WTC11 (cell line): ENCODE measurements at regions not wholly inside any gene's neighbourhood (a gene's known extent, or its start where the extent isn't known, plus 50 kb on each side); places are given as distances from the start of the nearest gene placed in this dataset.

ENCODE experiments used
- ATAC-seq: fragments of 200-7000 bp; cut with Tn5 transposase; 2 replicates; pipeline ENCODE4 v1.10.0; 2021; ENCODE audit warnings: mild to moderate bottlenecking, moderate library complexity
- CTCF ChIA-PET: fragments of 300-600 bp; sonication (Branson Sonifier 250); formaldehyde crosslinking; loops from one replicate; lab custom pipeline; 2021; ENCODE audit warnings: antibody characterized with exemption; lab: Charles Lee
- POLR2A ChIA-PET: fragments of 350-600 bp; sonication (Branson Sonifier 250); formaldehyde crosslinking; loops from one replicate; lab custom pipeline; 2021; ENCODE audit warnings: antibody characterized with exemption; lab: Charles Lee
- DNase-seq: peaks from one replicate; pipeline ENCODE4 v3.0.0; 2021; ENCODE audit warnings: low spot score
- H3K27ac Mint-ChIP-seq: 2 replicates; pipeline ENCODE4 v1.8.0; 2021; ENCODE audit warnings: mixed read lengths
- H3K27me3 Mint-ChIP-seq: 2 replicates; pipeline ENCODE4 v1.8.0; 2021; ENCODE audit warnings: low read depth, mild to moderate bottlenecking, moderate library complexity, mixed read lengths
- H3K36me3 Mint-ChIP-seq: 2 replicates; pipeline ENCODE4 v1.8.0; 2021; ENCODE audit warnings: mixed read lengths
- H3K4me1 Mint-ChIP-seq: 2 replicates; pipeline ENCODE4 v1.8.0; 2022; ENCODE audit warnings: mixed read lengths
- H3K4me3 Mint-ChIP-seq: 2 replicates; pipeline ENCODE4 v1.8.0; 2021; ENCODE audit warnings: mild to moderate bottlenecking, moderate library complexity, mixed read lengths
- H3K9me3 Mint-ChIP-seq: 2 replicates; pipeline ENCODE4 v1.8.0; 2021; ENCODE audit warnings: mixed read lengths
- FOXJ3 ChIP-seq: sonication (generic); formaldehyde crosslinking; IDR thresholded peaks from 2 replicates; pipeline ENCODE4 v1.9.0; 2021; ENCODE audit warnings: missing genetic modification reagents, mild to moderate bottlenecking, borderline replicate concordance
- FOXP1 ChIP-seq: sonication (generic); formaldehyde crosslinking; IDR thresholded peaks from 2 replicates; pipeline ENCODE4 v1.8.0; 2022; ENCODE audit warnings: missing genetic modification reagents, mild to moderate bottlenecking, moderate library complexity, borderline replicate concordance
- NR1H2 ChIP-seq: sonication (generic); formaldehyde crosslinking; IDR thresholded peaks from 2 replicates; pipeline ENCODE4 v1.9.0; 2021; ENCODE audit warnings: mild to moderate bottlenecking, moderate library complexity, missing genetic modification reagents
- NR3C1 ChIP-seq: sonication (generic); formaldehyde crosslinking; conservative IDR thresholded peaks from 2 replicates; pipeline ENCODE4 v1.8.1; 2023; ENCODE audit warnings: low read depth, mild to moderate bottlenecking, missing genetic modification reagents
- RORB ChIP-seq: fragments of 250-450 bp; sonication (Bioruptor Pico); IDR thresholded peaks from 2 replicates; pipeline ENCODE4 v1.9.0; 2021; ENCODE audit warnings: mild to moderate bottlenecking
- TCF7 ChIP-seq: sonication (generic); formaldehyde crosslinking; IDR thresholded peaks from 2 replicates; pipeline ENCODE4 v1.8.0; 2022; ENCODE audit warnings: mild to moderate bottlenecking, low read depth, missing genetic modification reagents, moderate library complexity
- ZBTB21 ChIP-seq: sonication (generic); formaldehyde crosslinking; IDR thresholded peaks from 2 replicates; pipeline ENCODE4 v1.8.1; 2023; ENCODE audit warnings: mild to moderate bottlenecking, missing genetic modification reagents, borderline replicate concordance
- ZNF263 ChIP-seq: sonication (generic); formaldehyde crosslinking; IDR thresholded peaks from 2 replicates; pipeline ENCODE4 v1.8.1; 2022; ENCODE audit warnings: low read depth, mild to moderate bottlenecking, moderate library complexity, missing genetic modification reagents
- ZNF416 ChIP-seq: fragments of 250-450 bp; sonication (Bioruptor Pico); IDR thresholded peaks from 2 replicates; pipeline ENCODE4 v1.9.0; 2021; ENCODE audit warnings: mild to moderate bottlenecking, inconsistent platforms
- ZNF671 ChIP-seq: fragments of 250-450 bp; sonication (Bioruptor Pico); IDR thresholded peaks from 2 replicates; pipeline ENCODE4 v1.8.0; 2021; ENCODE audit warnings: mild to moderate bottlenecking
- TF ChIP-seq, protein P1 (sequence below): sonication (generic); formaldehyde crosslinking; IDR thresholded peaks from 2 replicates; pipeline ENCODE4 v1.8.1; 2022; ENCODE audit warnings: mild to moderate bottlenecking, missing genetic modification reagents, moderate library complexity, borderline replicate concordance
- TF ChIP-seq, protein P2 (sequence below): sonication (generic); formaldehyde crosslinking; conservative IDR thresholded peaks from 2 replicates; pipeline ENCODE4 v1.8.1; 2022; ENCODE audit warnings: mild to moderate bottlenecking, missing genetic modification reagents
- TF ChIP-seq, protein P3 (sequence below): sonication (generic); formaldehyde crosslinking; IDR thresholded peaks from 2 replicates; pipeline ENCODE4 v1.8.1; 2023; ENCODE audit warnings: mild to moderate bottlenecking, missing genetic modification reagents
- TF ChIP-seq, protein P4 (sequence below): fragments of 250-450 bp; sonication (Bioruptor Pico); IDR thresholded peaks from 2 replicates; pipeline ENCODE4 v1.9.0; 2021; ENCODE audit warnings: mild to moderate bottlenecking, borderline replicate concordance
- TF ChIP-seq, protein P5 (sequence below): sonication (generic); formaldehyde crosslinking; IDR thresholded peaks from 2 replicates; pipeline ENCODE4 v1.8.1; 2022; ENCODE audit warnings: mild to moderate bottlenecking, moderate library complexity, missing genetic modification reagents

DNA sequence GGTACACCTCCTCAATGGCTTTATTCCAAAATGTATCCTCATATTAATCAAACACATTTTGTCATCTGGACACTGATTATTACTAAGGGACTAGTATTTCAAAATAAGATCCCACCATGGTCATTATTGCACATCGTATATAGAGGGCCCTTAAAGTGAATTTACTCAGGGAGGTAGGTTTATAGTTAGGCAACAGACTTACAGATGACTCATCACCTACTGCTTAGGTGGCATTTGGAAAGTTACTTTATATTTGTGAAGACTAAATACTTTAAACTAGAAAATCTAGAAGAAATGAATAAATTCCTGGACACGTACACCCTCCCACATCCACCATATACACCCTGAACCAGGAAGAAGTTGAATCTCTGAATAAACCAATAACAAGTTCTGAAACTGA is 353.0 kb downstream of the KCTD12 start:
- Mint-ChIP-seq H3K9me3 (peaks cover 5% of the 10 kb centered on the region), H3K27ac (no peak overlapping the region), H3K27me3 (no peaks in the 10 kb centered on the region; the same call in 1 of the 2 replicates), H3K36me3 (no peaks in the 10 kb centered on the region), H3K4me3 (no peak overlapping the region), H3K4me1 (peaks cover 13% of the 10 kb centered on the region; the same call in 1 of the 2 replicates)
- POLR2A ChIA-PET: no interaction called here
- TF ChIP-seq NR3C1 (CRISPR knock-in tag) (no peak), ZBTB21 (CRISPR knock-in tag) (no peak), ZNF416 (CRISPR knock-in tag) (no peak)
- TF ChIP-seq, protein P1, sequence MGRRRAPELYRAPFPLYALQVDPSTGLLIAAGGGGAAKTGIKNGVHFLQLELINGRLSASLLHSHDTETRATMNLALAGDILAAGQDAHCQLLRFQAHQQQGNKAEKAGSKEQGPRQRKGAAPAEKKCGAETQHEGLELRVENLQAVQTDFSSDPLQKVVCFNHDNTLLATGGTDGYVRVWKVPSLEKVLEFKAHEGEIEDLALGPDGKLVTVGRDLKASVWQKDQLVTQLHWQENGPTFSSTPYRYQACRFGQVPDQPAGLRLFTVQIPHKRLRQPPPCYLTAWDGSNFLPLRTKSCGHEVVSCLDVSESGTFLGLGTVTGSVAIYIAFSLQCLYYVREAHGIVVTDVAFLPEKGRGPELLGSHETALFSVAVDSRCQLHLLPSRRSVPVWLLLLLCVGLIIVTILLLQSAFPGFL (CRISPR knock-in tag): no peak
- TF ChIP-seq, protein P2, sequence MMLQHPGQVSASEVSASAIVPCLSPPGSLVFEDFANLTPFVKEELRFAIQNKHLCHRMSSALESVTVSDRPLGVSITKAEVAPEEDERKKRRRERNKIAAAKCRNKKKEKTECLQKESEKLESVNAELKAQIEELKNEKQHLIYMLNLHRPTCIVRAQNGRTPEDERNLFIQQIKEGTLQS (CRISPR knock-in tag): no peak
- CTCF ChIA-PET: no interaction called here
- ATAC-seq: no peak
- DNase-seq: no peak

DNA sequence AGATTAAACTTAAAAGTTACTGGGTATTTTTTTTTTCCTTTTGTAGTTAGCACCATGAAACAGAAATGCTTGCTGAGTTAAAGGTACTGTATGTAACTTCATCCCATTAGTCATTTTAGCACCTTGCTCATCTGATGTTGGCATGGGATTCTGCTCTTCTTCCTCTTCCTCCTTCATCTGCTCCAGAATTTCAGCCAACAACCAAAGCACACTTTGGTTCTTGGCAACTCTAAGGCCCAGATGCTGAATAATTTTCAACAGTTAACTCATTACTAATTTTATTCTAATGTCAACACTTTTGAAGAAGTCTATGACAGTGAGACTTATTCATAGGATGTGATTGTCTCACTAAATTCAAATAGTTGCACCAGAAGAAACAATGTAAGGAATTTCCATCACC is 359.2 kb downstream of the KCTD12 start:
- ChIA-PET POLR2A (no interaction called here), CTCF (no interaction called here)
- Mint-ChIP-seq H3K27ac (no peak overlapping the region), H3K4me3 (no peak overlapping the region), H3K4me1 (peaks cover 36% of the 10 kb centered on the region), H3K9me3 (peaks cover 5% of the 10 kb centered on the region; the same call in 1 of the 2 replicates), H3K36me3 (peaks cover 2% of the 10 kb centered on the region; the same call in 1 of the 2 replicates), H3K27me3 (no peaks in the 10 kb centered on the region)
- no peak for ATAC-seq
- no peak for TF ChIP-seq FOXJ3 (CRISPR knock-in tag)
- TF ChIP-seq NR1H2 (CRISPR knock-in tag): no peak
- TF ChIP-seq, protein P3, sequence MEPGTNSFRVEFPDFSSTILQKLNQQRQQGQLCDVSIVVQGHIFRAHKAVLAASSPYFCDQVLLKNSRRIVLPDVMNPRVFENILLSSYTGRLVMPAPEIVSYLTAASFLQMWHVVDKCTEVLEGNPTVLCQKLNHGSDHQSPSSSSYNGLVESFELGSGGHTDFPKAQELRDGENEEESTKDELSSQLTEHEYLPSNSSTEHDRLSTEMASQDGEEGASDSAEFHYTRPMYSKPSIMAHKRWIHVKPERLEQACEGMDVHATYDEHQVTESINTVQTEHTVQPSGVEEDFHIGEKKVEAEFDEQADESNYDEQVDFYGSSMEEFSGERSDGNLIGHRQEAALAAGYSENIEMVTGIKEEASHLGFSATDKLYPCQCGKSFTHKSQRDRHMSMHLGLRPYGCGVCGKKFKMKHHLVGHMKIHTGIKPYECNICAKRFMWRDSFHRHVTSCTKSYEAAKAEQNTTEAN (CRISPR knock-in tag): no peak
- TF ChIP-seq ZNF671 (CRISPR knock-in tag): no peak
- no peak for TF ChIP-seq TCF7 (CRISPR knock-in tag)
- TF ChIP-seq, protein P4, sequence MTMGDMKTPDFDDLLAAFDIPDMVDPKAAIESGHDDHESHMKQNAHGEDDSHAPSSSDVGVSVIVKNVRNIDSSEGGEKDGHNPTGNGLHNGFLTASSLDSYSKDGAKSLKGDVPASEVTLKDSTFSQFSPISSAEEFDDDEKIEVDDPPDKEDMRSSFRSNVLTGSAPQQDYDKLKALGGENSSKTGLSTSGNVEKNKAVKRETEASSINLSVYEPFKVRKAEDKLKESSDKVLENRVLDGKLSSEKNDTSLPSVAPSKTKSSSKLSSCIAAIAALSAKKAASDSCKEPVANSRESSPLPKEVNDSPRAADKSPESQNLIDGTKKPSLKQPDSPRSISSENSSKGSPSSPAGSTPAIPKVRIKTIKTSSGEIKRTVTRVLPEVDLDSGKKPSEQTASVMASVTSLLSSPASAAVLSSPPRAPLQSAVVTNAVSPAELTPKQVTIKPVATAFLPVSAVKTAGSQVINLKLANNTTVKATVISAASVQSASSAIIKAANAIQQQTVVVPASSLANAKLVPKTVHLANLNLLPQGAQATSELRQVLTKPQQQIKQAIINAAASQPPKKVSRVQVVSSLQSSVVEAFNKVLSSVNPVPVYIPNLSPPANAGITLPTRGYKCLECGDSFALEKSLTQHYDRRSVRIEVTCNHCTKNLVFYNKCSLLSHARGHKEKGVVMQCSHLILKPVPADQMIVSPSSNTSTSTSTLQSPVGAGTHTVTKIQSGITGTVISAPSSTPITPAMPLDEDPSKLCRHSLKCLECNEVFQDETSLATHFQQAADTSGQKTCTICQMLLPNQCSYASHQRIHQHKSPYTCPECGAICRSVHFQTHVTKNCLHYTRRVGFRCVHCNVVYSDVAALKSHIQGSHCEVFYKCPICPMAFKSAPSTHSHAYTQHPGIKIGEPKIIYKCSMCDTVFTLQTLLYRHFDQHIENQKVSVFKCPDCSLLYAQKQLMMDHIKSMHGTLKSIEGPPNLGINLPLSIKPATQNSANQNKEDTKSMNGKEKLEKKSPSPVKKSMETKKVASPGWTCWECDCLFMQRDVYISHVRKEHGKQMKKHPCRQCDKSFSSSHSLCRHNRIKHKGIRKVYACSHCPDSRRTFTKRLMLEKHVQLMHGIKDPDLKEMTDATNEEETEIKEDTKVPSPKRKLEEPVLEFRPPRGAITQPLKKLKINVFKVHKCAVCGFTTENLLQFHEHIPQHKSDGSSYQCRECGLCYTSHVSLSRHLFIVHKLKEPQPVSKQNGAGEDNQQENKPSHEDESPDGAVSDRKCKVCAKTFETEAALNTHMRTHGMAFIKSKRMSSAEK (CRISPR knock-in tag): no peak
- TF ChIP-seq, protein P5, sequence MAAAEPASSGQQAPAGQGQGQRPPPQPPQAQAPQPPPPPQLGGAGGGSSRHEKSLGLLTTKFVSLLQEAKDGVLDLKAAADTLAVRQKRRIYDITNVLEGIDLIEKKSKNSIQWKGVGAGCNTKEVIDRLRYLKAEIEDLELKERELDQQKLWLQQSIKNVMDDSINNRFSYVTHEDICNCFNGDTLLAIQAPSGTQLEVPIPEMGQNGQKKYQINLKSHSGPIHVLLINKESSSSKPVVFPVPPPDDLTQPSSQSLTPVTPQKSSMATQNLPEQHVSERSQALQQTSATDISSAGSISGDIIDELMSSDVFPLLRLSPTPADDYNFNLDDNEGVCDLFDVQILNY: no peak
- no peak for TF ChIP-seq RORB (CRISPR knock-in tag)
- TF ChIP-seq, protein P2 (CRISPR knock-in tag): no peak
- TF ChIP-seq ZBTB21 (CRISPR knock-in tag): no peak
- TF ChIP-seq ZNF263 (CRISPR knock-in tag): no peak
- no peak for TF ChIP-seq FOXP1 (CRISPR knock-in tag)
- no peak for DNase-seq
